ENCODE measurements at regions not wholly inside any gene's neighbourhood (a gene's known extent, or its start where the extent isn't known, plus 50 kb on each side); places are given as distances from the start of the nearest gene placed in this dataset.

- no peaks in the 10 kb centered on the region for H4K20me1 ChIP-seq (ENCODE audit: insufficient read depth)
- no peaks in the 10 kb centered on the region for H3K27me3 ChIP-seq (ENCODE audit: insufficient read depth, low read length)
- ChIA-PET RAD21 (ENCODE audit: low non-redundant PET in 1 of 2, low total read pairs in 2 of 2, uncharacterized antibody in 2 of 2, unreplicated experiment in 2 of 2) (no interaction called here), CTCF (no interaction called here), POLR2A (no interaction called here)
- TF ChIP-seq ZFX (IDR thresholded peaks at IDR 0.05) (no peak), CEBPB (IDR thresholded peaks at IDR 0.05; ENCODE audit: low read depth) (no peak), ELF1 (IDR thresholded peaks at IDR 0.05; ENCODE audit: borderline replicate concordance, low read depth) (no peak), ATF3 (IDR thresholded peaks at IDR 0.05) (no peak)
- no peak overlapping the region for H3K9ac ChIP-seq (ENCODE audit: low read length)
- H3K36me3 ChIP-seq (ENCODE audit: control insufficient read depth in 1 of 2, insufficient read depth in 2 of 2, low read length in 2 of 2): no peaks in the 10 kb centered on the region; a peak in 1 of 4 replicates
- intact Hi-C loops (cut with micrococcal nuclease): no loop called here
- ATAC-seq (no peak), DNase-seq (ENCODE audit: low read depth, low spot score) (no peak)
- no peak overlapping the region for H2AFZ ChIP-seq (ENCODE audit: low read depth, low read length, poor library complexity, severe bottlenecking)
- H3K9me2 ChIP-seq (ENCODE audit: insufficient read depth): no peaks in the 10 kb centered on the region
- H3K9me3 ChIP-seq (ENCODE audit: control insufficient read depth in 1 of 2, insufficient read depth in 1 of 2, low read depth in 1 of 2, low read length in 2 of 2): no peaks in the 10 kb centered on the region
- H3K4me3 ChIP-seq (replicated peaks in 1 of 2; ENCODE audit: low read depth in 1 of 2, low read length in 2 of 2): no peak overlapping the region
- H3K4me2 ChIP-seq (ENCODE audit: low read length): no peak overlapping the region
- H3K27ac ChIP-seq (ENCODE audit: low read depth, low read length): no peak overlapping the region
- H3K79me2 ChIP-seq (ENCODE audit: insufficient read depth, low read length): no peaks in the 10 kb centered on the region
- no TSS peak for BruUV-seq (replicated peaks)
- H3K4me1 ChIP-seq (ENCODE audit: control insufficient read depth in 1 of 2, insufficient read depth in 2 of 2, low read length in 2 of 2): peaks cover 11 to 12% of the 10 kb centered on the region in 2 experiments; a peak in 3 of 4 replicates
These were observed 171.7 kb downstream of the KATNIP start for GRCh38 chr16:27721531-27722181.

- Histone ChIP-seq H3K36me3 (ENCODE audit: control insufficient read depth in 1 of 2, insufficient read depth in 2 of 2, low read length in 2 of 2) (no peaks in the 10 kb centered on the region; a peak in 1 of 4 replicates), H3K4me2 (ENCODE audit: low read length) (no peak overlapping the region), H3K9me2 (ENCODE audit: insufficient read depth) (no peaks in the 10 kb centered on the region), H3K9me3 (ENCODE audit: control insufficient read depth in 1 of 2, insufficient read depth in 1 of 2, low read depth in 1 of 2, low read length in 2 of 2) (no peaks in the 10 kb centered on the region), H4K20me1 (ENCODE audit: insufficient read depth) (no peaks in the 10 kb centered on the region), H3K4me1 (ENCODE audit: control insufficient read depth in 1 of 2, insufficient read depth in 2 of 2, low read length in 2 of 2) (peaks cover 11 to 12% of the 10 kb centered on the region in 2 experiments; a peak in 3 of 4 replicates), H3K9ac (ENCODE audit: low read length) (no peak overlapping the region), H3K79me2 (ENCODE audit: insufficient read depth, low read length) (no peaks in the 10 kb centered on the region), H3K4me3 (replicated peaks in 1 of 2; ENCODE audit: low read depth in 1 of 2, low read length in 2 of 2) (no peak overlapping the region), H2AFZ (ENCODE audit: low read depth, low read length, poor library complexity, severe bottlenecking) (no peak overlapping the region), H3K27ac (ENCODE audit: low read depth, low read length) (no peak overlapping the region), H3K27me3 (ENCODE audit: insufficient read depth, low read length) (no peaks in the 10 kb centered on the region)
- ChIA-PET CTCF (no interaction called here), RAD21 (ENCODE audit: low non-redundant PET in 1 of 2, low total read pairs in 2 of 2, uncharacterized antibody in 2 of 2, unreplicated experiment in 2 of 2) (no interaction called here), POLR2A (no interaction called here)
- no TSS peak for BruUV-seq (replicated peaks)
- intact Hi-C loops (cut with micrococcal nuclease): no loop called here
- ATAC-seq: no peak
- no peak for TF ChIP-seq POLR2A (IDR thresholded peaks at IDR 0.05; ENCODE audit: borderline replicate concordance, extremely low read depth, insufficient read depth, insufficient read length)
- no peak for DNase-seq (ENCODE audit: low read depth, low spot score)
These were observed 172.3 kb downstream of the KATNIP start for GRCh38 chr16:27722207-27722606.
